C1 segment of cervical spinal cord (tissue), 14 donors: ENCODE measurements at regions not wholly inside any gene's neighbourhood (a gene's known extent, or its start where the extent isn't known, plus 50 kb on each side); places are given as distances from the start of the nearest gene placed in this dataset.
"Not testable (repeated sequence)": the region's sequence is repeated elsewhere in the genome, so short reads cannot be mapped to it uniquely, and the experiment has no call there.

ENCODE experiments used
- DNase-seq, 14 donors: peaks; one replicate each; lab custom pipeline; 2025; lab: John Stamatoyannopoulos, UW

- peak in 6 of 14 donors; percentile 6 to 35 (median 14) for DNase-seq
Observed at GRCh38 chr2:234861841-234862735, 89.7 kb upstream of the SH3BP4 start.

GRCh38 chr2:234859330-234859872 lies 92.4 kb upstream of the SH3BP4 start:
- DNase-seq, result not testable (repeated sequence)

- DNase-seq, result no peak
Observed at GRCh38 chr2:234858790-234859329, 93.0 kb upstream of the SH3BP4 start.

- DNase-seq, result no peak
Observed at GRCh38 chr2:234858145-234858544, 93.7 kb upstream of the SH3BP4 start.

- no peak for DNase-seq
Observed at GRCh38 chr2:234853729-234854128, 98.1 kb upstream of the SH3BP4 start.

- DNase-seq, result no peak
Observed at GRCh38 chr2:234852941-234853340, 98.9 kb upstream of the SH3BP4 start.

- no peak for DNase-seq
Observed at GRCh38 chr2:234852035-234852434, 99.8 kb upstream of the SH3BP4 start.

GRCh38 chr2:234851451-234851850 lies 100.4 kb upstream of the SH3BP4 start:
- DNase-seq, result no peak

- no peak for DNase-seq
Observed at GRCh38 chr2:234850818-234851217, 101.0 kb upstream of the SH3BP4 start.

- no peak for DNase-seq
Observed at GRCh38 chr2:234849678-234850077, 102.1 kb upstream of the SH3BP4 start.

- no peak for DNase-seq
Observed at GRCh38 chr2:234848578-234848977, 103.2 kb upstream of the SH3BP4 start.

- DNase-seq, result no peak
Observed at GRCh38 chr2:234847639-234848038, 104.2 kb upstream of the SH3BP4 start.

- no peak for DNase-seq
Observed at GRCh38 chr2:234847364-234847635, 104.5 kb upstream of the SH3BP4 start.

- DNase-seq, result no peak
Observed at GRCh38 chr2:234846599-234847363, 105.0 kb upstream of the SH3BP4 start.

- DNase-seq, result no peak
Observed at GRCh38 chr2:234845602-234846590, 105.9 kb upstream of the SH3BP4 start.

GRCh38 chr2:234843411-234843810 lies 108.4 kb upstream of the SH3BP4 start:
- DNase-seq, result no peak

GRCh38 chr2:234842753-234843152 lies 109.1 kb upstream of the SH3BP4 start:
- no peak for DNase-seq

- DNase-seq, result no peak
Observed at GRCh38 chr2:234841321-234842015, 110.3 kb upstream of the SH3BP4 start.

GRCh38 chr2:234840336-234840735 lies 111.5 kb upstream of the SH3BP4 start:
- no peak for DNase-seq

- DNase-seq, result no peak
Observed at GRCh38 chr2:234839285-234839684, 112.5 kb upstream of the SH3BP4 start.

GRCh38 chr2:234836271-234836670 lies 115.5 kb upstream of the SH3BP4 start:
- DNase-seq, result no peak
